ENCODE measurements at regions not wholly inside any gene's neighbourhood (a gene's known extent, or its start where the extent isn't known, plus 50 kb on each side); places are given as distances from the start of the nearest gene placed in this dataset.

DNA sequence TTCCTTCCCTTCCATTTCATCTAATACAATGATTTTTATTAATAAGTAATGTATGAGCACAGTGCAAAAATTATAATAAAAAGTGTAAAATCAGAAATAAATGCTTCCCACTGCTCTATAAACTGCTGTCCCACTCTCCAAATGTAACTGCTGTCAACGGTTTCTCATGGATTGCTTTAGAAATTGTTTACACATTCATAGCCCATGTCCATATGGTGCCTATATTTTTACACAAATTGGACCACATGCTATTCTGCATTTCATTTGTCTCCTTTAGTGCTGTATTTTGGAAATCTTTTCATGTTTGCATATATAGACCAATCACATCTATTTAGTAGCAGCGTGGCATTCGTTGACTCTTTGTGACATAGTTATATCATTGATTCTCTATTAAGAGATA, 164.7 kb upstream of the SLCO3A1 start:
- no peak overlapping the region for H2AFZ ChIP-seq
- no peak overlapping the region for H3K4me3 Mint-ChIP-seq
- ATAC-seq (no peak), DNase-seq (ENCODE audit: low spot score) (no peak)
- H3K36me3 ChIP-seq (ENCODE audit: insufficient read depth), result no peaks in the 10 kb centered on the region
- no peaks in the 10 kb centered on the region for H3K9me3 Mint-ChIP-seq
- no peaks in the 10 kb centered on the region for H4K20me1 ChIP-seq (replicated peaks; ENCODE audit: insufficient read depth)
- peaks cover 2% of the 10 kb centered on the region for H3K27me3 Mint-ChIP-seq (ENCODE audit: insufficient read depth, low read depth, poor library complexity)
- no peaks in the 10 kb centered on the region for H3K79me2 ChIP-seq (replicated peaks; ENCODE audit: insufficient read depth)
- H3K27ac Mint-ChIP-seq, result no peak overlapping the region
- H3K4me3 ChIP-seq, result no peak overlapping the region
- H3K4me1 Mint-ChIP-seq, result no peaks in the 10 kb centered on the region
- H3K9me2 ChIP-seq (ENCODE audit: insufficient read depth), result no peaks in the 10 kb centered on the region
- no peak overlapping the region for H3K27ac ChIP-seq (ENCODE audit: low read depth)
- no peaks in the 10 kb centered on the region for H3K4me1 ChIP-seq (ENCODE audit: insufficient read depth)
- H3K27me3 ChIP-seq (ENCODE audit: insufficient read depth), result no peaks in the 10 kb centered on the region
- no peaks in the 10 kb centered on the region for H3K36me3 Mint-ChIP-seq (ENCODE audit: low read depth)
- H3F3A ChIP-seq (replicated peaks; ENCODE audit: low read depth), result no peaks in the 10 kb centered on the region
- H3K4me2 ChIP-seq, result no peak overlapping the region
- TF ChIP-seq, protein P1, sequence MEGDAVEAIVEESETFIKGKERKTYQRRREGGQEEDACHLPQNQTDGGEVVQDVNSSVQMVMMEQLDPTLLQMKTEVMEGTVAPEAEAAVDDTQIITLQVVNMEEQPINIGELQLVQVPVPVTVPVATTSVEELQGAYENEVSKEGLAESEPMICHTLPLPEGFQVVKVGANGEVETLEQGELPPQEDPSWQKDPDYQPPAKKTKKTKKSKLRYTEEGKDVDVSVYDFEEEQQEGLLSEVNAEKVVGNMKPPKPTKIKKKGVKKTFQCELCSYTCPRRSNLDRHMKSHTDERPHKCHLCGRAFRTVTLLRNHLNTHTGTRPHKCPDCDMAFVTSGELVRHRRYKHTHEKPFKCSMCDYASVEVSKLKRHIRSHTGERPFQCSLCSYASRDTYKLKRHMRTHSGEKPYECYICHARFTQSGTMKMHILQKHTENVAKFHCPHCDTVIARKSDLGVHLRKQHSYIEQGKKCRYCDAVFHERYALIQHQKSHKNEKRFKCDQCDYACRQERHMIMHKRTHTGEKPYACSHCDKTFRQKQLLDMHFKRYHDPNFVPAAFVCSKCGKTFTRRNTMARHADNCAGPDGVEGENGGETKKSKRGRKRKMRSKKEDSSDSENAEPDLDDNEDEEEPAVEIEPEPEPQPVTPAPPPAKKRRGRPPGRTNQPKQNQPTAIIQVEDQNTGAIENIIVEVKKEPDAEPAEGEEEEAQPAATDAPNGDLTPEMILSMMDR (conservative IDR thresholded peaks at IDR 0.05; ENCODE audit: low read depth in 2 of 2), result no peak
- TF ChIP-seq, protein P2, sequence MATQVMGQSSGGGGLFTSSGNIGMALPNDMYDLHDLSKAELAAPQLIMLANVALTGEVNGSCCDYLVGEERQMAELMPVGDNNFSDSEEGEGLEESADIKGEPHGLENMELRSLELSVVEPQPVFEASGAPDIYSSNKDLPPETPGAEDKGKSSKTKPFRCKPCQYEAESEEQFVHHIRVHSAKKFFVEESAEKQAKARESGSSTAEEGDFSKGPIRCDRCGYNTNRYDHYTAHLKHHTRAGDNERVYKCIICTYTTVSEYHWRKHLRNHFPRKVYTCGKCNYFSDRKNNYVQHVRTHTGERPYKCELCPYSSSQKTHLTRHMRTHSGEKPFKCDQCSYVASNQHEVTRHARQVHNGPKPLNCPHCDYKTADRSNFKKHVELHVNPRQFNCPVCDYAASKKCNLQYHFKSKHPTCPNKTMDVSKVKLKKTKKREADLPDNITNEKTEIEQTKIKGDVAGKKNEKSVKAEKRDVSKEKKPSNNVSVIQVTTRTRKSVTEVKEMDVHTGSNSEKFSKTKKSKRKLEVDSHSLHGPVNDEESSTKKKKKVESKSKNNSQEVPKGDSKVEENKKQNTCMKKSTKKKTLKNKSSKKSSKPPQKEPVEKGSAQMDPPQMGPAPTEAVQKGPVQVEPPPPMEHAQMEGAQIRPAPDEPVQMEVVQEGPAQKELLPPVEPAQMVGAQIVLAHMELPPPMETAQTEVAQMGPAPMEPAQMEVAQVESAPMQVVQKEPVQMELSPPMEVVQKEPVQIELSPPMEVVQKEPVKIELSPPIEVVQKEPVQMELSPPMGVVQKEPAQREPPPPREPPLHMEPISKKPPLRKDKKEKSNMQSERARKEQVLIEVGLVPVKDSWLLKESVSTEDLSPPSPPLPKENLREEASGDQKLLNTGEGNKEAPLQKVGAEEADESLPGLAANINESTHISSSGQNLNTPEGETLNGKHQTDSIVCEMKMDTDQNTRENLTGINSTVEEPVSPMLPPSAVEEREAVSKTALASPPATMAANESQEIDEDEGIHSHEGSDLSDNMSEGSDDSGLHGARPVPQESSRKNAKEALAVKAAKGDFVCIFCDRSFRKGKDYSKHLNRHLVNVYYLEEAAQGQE (IDR thresholded peaks at IDR 0.05; ENCODE audit: unreplicated experiment), result no peak
- TF ChIP-seq EZH2phosphoT487 (IDR thresholded peaks at IDR 0.05; ENCODE audit: unreplicated experiment), result no peak
- TF ChIP-seq, protein P3, sequence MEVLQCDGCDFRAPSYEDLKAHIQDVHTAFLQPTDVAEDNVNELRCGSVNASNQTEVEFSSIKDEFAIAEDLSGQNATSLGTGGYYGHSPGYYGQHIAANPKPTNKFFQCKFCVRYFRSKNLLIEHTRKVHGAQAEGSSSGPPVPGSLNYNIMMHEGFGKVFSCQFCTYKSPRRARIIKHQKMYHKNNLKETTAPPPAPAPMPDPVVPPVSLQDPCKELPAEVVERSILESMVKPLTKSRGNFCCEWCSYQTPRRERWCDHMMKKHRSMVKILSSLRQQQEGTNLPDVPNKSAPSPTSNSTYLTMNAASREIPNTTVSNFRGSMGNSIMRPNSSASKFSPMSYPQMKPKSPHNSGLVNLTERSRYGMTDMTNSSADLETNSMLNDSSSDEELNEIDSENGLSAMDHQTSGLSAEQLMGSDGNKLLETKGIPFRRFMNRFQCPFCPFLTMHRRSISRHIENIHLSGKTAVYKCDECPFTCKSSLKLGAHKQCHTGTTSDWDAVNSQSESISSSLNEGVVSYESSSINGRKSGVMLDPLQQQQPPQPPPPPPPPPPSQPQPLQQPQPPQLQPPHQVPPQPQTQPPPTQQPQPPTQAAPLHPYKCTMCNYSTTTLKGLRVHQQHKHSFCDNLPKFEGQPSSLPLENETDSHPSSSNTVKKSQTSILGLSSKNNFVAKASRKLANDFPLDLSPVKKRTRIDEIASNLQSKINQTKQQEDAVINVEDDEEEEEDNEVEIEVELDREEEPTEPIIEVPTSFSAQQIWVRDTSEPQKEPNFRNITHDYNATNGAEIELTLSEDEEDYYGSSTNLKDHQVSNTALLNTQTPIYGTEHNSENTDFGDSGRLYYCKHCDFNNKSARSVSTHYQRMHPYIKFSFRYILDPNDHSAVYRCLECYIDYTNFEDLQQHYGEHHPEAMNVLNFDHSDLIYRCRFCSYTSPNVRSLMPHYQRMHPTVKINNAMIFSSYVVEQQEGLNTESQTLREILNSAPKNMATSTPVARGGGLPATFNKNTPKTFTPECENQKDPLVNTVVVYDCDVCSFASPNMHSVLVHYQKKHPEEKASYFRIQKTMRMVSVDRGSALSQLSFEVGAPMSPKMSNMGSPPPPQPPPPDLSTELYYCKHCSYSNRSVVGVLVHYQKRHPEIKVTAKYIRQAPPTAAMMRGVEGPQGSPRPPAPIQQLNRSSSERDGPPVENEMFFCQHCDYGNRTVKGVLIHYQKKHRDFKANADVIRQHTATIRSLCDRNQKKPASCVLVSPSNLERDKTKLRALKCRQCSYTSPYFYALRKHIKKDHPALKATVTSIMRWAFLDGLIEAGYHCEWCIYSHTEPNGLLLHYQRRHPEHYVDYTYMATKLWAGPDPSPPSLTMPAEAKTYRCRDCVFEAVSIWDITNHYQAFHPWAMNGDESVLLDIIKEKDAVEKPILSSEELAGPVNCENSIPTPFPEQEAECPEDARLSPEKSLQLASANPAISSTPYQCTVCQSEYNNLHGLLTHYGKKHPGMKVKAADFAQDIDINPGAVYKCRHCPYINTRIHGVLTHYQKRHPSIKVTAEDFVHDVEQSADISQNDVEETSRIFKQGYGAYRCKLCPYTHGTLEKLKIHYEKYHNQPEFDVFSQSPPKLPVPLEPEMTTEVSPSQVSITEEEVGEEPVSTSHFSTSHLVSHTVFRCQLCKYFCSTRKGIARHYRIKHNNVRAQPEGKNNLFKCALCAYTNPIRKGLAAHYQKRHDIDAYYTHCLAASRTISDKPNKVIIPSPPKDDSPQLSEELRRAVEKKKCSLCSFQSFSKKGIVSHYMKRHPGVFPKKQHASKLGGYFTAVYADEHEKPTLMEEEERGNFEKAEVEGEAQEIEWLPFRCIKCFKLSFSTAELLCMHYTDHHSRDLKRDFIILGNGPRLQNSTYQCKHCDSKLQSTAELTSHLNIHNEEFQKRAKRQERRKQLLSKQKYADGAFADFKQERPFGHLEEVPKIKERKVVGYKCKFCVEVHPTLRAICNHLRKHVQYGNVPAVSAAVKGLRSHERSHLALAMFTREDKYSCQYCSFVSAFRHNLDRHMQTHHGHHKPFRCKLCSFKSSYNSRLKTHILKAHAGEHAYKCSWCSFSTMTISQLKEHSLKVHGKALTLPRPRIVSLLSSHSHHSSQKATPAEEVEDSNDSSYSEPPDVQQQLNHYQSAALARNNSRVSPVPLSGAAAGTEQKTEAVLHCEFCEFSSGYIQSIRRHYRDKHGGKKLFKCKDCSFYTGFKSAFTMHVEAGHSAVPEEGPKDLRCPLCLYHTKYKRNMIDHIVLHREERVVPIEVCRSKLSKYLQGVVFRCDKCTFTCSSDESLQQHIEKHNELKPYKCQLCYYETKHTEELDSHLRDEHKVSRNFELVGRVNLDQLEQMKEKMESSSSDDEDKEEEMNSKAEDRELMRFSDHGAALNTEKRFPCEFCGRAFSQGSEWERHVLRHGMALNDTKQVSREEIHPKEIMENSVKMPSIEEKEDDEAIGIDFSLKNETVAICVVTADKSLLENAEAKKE (CRISPR knock-in tag; IDR thresholded peaks at IDR 0.05), result no peak
- TF ChIP-seq ZNF114 (CRISPR knock-in tag; IDR thresholded peaks at IDR 0.05), result no peak
- TF ChIP-seq EZH2 (IDR thresholded peaks at IDR 0.05; ENCODE audit: low read depth, unreplicated experiment), result no peak
- TF ChIP-seq ZNF331 (CRISPR knock-in tag; IDR thresholded peaks at IDR 0.05; ENCODE audit: low read depth), result no peak
- TF ChIP-seq JUNB (IDR thresholded peaks at IDR 0.05; ENCODE audit: unreplicated experiment), result no peak
- no peak for TF ChIP-seq CREB1 (CRISPR knock-in tag; IDR thresholded peaks at IDR 0.05; ENCODE audit: low read depth)
- TF ChIP-seq STAT1 (IDR thresholded peaks at IDR 0.05; ENCODE audit: unreplicated experiment), result no peak
- no peak for TF ChIP-seq NANOG (IDR thresholded peaks at IDR 0.05; ENCODE audit: borderline replicate concordance)
- TF ChIP-seq, protein P4, sequence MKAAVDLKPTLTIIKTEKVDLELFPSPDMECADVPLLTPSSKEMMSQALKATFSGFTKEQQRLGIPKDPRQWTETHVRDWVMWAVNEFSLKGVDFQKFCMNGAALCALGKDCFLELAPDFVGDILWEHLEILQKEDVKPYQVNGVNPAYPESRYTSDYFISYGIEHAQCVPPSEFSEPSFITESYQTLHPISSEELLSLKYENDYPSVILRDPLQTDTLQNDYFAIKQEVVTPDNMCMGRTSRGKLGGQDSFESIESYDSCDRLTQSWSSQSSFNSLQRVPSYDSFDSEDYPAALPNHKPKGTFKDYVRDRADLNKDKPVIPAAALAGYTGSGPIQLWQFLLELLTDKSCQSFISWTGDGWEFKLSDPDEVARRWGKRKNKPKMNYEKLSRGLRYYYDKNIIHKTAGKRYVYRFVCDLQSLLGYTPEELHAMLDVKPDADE (IDR thresholded peaks at IDR 0.05), result no peak
- no peak for TF ChIP-seq POLR2AphosphoS5 (IDR thresholded peaks at IDR 0.05; ENCODE audit: low read depth)
